ENCODE measurements at regions not wholly inside any gene's neighbourhood (a gene's known extent, or its start where the extent isn't known, plus 50 kb on each side); places are given as distances from the start of the nearest gene placed in this dataset.

DNA sequence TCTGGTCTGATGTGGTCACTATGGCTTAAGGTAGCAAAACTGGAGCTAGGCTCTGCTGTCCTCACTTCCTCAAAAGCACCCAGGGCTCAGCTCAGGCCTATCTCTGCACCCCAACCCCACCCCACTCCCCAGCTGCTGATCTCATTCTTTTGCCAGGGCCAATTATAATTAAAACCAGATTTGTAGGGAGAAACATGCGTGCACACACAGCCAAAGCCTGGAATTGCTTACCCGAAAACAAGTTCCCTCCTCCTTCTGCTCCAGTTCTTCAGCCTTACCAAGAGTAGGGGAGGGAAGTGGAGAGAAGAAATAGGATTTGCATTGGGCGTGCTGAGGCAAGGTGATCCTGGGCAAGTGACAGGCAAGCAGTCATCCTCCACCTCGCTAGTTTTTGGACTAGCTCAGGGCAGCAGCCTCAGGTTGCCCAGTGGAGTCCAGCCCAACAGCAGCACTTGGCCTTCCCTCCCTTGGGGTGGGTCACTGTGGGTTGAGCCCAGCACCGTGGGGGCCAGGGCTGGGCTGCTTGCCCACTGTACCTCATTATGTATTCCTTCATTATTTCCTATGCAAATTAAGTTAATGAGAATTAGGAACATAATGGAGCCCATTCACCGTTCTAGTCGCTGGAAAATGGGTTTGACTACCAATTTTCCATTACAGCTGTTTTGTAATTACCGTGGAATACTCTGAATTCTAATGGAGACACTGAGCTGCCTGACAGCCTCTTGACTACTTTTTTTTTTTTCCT is 199.1 kb upstream of the CELF4 start (continued):
- TF ChIP-seq CREB1 (CRISPR knock-in tag; IDR thresholded peaks at IDR 0.05; ENCODE audit: low read depth): no peak
- TF ChIP-seq, protein P1, sequence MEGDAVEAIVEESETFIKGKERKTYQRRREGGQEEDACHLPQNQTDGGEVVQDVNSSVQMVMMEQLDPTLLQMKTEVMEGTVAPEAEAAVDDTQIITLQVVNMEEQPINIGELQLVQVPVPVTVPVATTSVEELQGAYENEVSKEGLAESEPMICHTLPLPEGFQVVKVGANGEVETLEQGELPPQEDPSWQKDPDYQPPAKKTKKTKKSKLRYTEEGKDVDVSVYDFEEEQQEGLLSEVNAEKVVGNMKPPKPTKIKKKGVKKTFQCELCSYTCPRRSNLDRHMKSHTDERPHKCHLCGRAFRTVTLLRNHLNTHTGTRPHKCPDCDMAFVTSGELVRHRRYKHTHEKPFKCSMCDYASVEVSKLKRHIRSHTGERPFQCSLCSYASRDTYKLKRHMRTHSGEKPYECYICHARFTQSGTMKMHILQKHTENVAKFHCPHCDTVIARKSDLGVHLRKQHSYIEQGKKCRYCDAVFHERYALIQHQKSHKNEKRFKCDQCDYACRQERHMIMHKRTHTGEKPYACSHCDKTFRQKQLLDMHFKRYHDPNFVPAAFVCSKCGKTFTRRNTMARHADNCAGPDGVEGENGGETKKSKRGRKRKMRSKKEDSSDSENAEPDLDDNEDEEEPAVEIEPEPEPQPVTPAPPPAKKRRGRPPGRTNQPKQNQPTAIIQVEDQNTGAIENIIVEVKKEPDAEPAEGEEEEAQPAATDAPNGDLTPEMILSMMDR (conservative IDR thresholded peaks at IDR 0.05; ENCODE audit: low read depth in 2 of 2): no peak
- TF ChIP-seq EZH2 (IDR thresholded peaks at IDR 0.05; ENCODE audit: low read depth, unreplicated experiment): no peak
- TF ChIP-seq POLR2AphosphoS5 (IDR thresholded peaks at IDR 0.05; ENCODE audit: low read depth): no peak
- TF ChIP-seq, protein P2, sequence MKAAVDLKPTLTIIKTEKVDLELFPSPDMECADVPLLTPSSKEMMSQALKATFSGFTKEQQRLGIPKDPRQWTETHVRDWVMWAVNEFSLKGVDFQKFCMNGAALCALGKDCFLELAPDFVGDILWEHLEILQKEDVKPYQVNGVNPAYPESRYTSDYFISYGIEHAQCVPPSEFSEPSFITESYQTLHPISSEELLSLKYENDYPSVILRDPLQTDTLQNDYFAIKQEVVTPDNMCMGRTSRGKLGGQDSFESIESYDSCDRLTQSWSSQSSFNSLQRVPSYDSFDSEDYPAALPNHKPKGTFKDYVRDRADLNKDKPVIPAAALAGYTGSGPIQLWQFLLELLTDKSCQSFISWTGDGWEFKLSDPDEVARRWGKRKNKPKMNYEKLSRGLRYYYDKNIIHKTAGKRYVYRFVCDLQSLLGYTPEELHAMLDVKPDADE (IDR thresholded peaks at IDR 0.05): no peak
- TF ChIP-seq ZNF114 (CRISPR knock-in tag; IDR thresholded peaks at IDR 0.05): no peak

DNA sequence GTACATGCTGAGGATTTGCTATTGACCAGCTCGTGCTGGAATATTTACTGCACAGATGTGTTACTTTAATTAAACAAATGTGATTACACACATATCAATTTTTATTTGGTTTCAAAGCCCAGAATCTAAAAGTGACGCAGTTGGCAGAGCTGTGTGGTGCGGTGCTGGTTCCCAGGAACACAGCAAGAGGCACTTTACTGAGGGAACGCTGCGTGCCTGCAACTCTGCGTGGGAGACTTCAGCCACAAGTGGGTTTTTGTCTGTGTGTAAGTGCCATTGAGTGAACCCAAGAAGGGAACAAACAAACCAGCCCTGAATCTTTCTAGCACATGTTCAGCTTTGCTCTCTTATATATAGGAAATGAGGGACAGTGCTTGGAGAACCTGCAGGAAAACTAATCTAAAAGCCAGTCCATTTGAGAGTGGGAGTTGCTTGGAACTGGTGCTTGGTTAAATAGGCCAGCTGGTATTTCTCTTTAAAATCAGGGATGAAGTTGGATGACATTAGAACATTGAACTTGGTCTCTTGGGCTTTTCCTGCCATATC is 196.6 kb upstream of the CELF4 start:
- DNase-seq (ENCODE audit: low spot score) (no peak), ATAC-seq (no peak)
- Histone ChIP-seq H3K27ac (ENCODE audit: low read depth) (no peak overlapping the region), H3F3A (replicated peaks; ENCODE audit: low read depth) (no peaks in the 10 kb centered on the region), H3K27me3 (ENCODE audit: insufficient read depth) (no peaks in the 10 kb centered on the region), H2AFZ (no peak overlapping the region), H3K9me2 (ENCODE audit: insufficient read depth) (0 out of 2 replicates have a peak, but pooled peaks cover 9% of the 10 kb centered on the region), H3K4me2 (no peak overlapping the region), H3K79me2 (replicated peaks; ENCODE audit: insufficient read depth) (no peaks in the 10 kb centered on the region), H3K4me1 (ENCODE audit: insufficient read depth) (no peaks in the 10 kb centered on the region), H4K20me1 (replicated peaks; ENCODE audit: insufficient read depth) (no peaks in the 10 kb centered on the region), H3K4me3 (no peak overlapping the region), H3K36me3 (ENCODE audit: insufficient read depth) (no peaks in the 10 kb centered on the region)
- no peak overlapping the region for H3K27ac Mint-ChIP-seq
- H3K9me3 Mint-ChIP-seq: no peaks in the 10 kb centered on the region
- no peaks in the 10 kb centered on the region for H3K4me1 Mint-ChIP-seq
- no peaks in the 10 kb centered on the region for H3K36me3 Mint-ChIP-seq (ENCODE audit: low read depth)
- H3K27me3 Mint-ChIP-seq (ENCODE audit: insufficient read depth, low read depth, poor library complexity): peaks cover 5% of the 10 kb centered on the region
- H3K4me3 Mint-ChIP-seq: no peak overlapping the region
- TF ChIP-seq ZNF114 (CRISPR knock-in tag; IDR thresholded peaks at IDR 0.05) (no peak), STAT1 (IDR thresholded peaks at IDR 0.05; ENCODE audit: unreplicated experiment) (no peak), EZH2phosphoT487 (IDR thresholded peaks at IDR 0.05; ENCODE audit: unreplicated experiment) (no peak), JUNB (IDR thresholded peaks at IDR 0.05; ENCODE audit: unreplicated experiment) (no peak), EZH2 (IDR thresholded peaks at IDR 0.05; ENCODE audit: low read depth, unreplicated experiment) (no peak), ZNF331 (CRISPR knock-in tag; IDR thresholded peaks at IDR 0.05; ENCODE audit: low read depth) (no peak), NANOG (IDR thresholded peaks at IDR 0.05; ENCODE audit: borderline replicate concordance) (no peak)
- TF ChIP-seq, protein P2 (IDR thresholded peaks at IDR 0.05): no peak
- TF ChIP-seq, protein P3, sequence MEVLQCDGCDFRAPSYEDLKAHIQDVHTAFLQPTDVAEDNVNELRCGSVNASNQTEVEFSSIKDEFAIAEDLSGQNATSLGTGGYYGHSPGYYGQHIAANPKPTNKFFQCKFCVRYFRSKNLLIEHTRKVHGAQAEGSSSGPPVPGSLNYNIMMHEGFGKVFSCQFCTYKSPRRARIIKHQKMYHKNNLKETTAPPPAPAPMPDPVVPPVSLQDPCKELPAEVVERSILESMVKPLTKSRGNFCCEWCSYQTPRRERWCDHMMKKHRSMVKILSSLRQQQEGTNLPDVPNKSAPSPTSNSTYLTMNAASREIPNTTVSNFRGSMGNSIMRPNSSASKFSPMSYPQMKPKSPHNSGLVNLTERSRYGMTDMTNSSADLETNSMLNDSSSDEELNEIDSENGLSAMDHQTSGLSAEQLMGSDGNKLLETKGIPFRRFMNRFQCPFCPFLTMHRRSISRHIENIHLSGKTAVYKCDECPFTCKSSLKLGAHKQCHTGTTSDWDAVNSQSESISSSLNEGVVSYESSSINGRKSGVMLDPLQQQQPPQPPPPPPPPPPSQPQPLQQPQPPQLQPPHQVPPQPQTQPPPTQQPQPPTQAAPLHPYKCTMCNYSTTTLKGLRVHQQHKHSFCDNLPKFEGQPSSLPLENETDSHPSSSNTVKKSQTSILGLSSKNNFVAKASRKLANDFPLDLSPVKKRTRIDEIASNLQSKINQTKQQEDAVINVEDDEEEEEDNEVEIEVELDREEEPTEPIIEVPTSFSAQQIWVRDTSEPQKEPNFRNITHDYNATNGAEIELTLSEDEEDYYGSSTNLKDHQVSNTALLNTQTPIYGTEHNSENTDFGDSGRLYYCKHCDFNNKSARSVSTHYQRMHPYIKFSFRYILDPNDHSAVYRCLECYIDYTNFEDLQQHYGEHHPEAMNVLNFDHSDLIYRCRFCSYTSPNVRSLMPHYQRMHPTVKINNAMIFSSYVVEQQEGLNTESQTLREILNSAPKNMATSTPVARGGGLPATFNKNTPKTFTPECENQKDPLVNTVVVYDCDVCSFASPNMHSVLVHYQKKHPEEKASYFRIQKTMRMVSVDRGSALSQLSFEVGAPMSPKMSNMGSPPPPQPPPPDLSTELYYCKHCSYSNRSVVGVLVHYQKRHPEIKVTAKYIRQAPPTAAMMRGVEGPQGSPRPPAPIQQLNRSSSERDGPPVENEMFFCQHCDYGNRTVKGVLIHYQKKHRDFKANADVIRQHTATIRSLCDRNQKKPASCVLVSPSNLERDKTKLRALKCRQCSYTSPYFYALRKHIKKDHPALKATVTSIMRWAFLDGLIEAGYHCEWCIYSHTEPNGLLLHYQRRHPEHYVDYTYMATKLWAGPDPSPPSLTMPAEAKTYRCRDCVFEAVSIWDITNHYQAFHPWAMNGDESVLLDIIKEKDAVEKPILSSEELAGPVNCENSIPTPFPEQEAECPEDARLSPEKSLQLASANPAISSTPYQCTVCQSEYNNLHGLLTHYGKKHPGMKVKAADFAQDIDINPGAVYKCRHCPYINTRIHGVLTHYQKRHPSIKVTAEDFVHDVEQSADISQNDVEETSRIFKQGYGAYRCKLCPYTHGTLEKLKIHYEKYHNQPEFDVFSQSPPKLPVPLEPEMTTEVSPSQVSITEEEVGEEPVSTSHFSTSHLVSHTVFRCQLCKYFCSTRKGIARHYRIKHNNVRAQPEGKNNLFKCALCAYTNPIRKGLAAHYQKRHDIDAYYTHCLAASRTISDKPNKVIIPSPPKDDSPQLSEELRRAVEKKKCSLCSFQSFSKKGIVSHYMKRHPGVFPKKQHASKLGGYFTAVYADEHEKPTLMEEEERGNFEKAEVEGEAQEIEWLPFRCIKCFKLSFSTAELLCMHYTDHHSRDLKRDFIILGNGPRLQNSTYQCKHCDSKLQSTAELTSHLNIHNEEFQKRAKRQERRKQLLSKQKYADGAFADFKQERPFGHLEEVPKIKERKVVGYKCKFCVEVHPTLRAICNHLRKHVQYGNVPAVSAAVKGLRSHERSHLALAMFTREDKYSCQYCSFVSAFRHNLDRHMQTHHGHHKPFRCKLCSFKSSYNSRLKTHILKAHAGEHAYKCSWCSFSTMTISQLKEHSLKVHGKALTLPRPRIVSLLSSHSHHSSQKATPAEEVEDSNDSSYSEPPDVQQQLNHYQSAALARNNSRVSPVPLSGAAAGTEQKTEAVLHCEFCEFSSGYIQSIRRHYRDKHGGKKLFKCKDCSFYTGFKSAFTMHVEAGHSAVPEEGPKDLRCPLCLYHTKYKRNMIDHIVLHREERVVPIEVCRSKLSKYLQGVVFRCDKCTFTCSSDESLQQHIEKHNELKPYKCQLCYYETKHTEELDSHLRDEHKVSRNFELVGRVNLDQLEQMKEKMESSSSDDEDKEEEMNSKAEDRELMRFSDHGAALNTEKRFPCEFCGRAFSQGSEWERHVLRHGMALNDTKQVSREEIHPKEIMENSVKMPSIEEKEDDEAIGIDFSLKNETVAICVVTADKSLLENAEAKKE (CRISPR knock-in tag; IDR thresholded peaks at IDR 0.05): no peak

Measured in GM23338 (cell line).